PFSK-1 (cell line): ENCODE measurements at regions not wholly inside any gene's neighbourhood (a gene's known extent, or its start where the extent isn't known, plus 50 kb on each side); places are given as distances from the start of the nearest gene placed in this dataset.

Source experiments
- SIN3A ChIP-seq: IDR thresholded peaks from 2 replicates; pipeline ENCODE4 v1.6.1; 2012; ENCODE audit warnings: mild to moderate bottlenecking, low read length, moderate library complexity, borderline replicate concordance; ENCODE audit not compliant: insufficient read depth
- TAF1 ChIP-seq: IDR thresholded peaks from 2 replicates; pipeline ENCODE4 v1.6.1; 2012; ENCODE audit warnings: low read length, control low read depth, borderline replicate concordance; ENCODE audit not compliant: insufficient read depth

DNA sequence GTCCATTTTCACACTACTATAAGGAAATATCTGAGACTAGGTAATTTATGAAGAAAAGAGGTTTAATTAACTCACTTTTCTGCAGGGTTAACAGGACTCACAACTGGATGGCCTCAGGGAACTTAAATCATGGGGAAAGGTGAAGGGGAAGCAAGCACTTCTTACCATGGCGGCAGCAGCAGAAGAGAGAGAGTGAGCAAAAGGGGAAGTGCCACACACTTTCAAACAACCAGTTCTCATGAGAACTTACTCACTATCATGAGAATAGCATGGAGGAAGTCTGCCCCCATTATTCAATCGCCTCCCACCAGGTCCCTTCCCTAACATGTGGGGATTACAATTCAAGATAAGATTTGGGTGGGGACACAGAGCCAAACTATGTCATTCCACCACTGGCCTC lies 55.1 kb upstream of the NETO1 start:
- no peak for TF ChIP-seq SIN3A
- TF ChIP-seq TAF1, result no peak
